ENCODE measurements at regions not wholly inside any gene's neighbourhood (a gene's known extent, or its start where the extent isn't known, plus 50 kb on each side); places are given as distances from the start of the nearest gene placed in this dataset.
"Not testable (repeated sequence)": the region's sequence is repeated elsewhere in the genome, so short reads cannot be mapped to it uniquely, and the experiment has no call there.

DNA sequence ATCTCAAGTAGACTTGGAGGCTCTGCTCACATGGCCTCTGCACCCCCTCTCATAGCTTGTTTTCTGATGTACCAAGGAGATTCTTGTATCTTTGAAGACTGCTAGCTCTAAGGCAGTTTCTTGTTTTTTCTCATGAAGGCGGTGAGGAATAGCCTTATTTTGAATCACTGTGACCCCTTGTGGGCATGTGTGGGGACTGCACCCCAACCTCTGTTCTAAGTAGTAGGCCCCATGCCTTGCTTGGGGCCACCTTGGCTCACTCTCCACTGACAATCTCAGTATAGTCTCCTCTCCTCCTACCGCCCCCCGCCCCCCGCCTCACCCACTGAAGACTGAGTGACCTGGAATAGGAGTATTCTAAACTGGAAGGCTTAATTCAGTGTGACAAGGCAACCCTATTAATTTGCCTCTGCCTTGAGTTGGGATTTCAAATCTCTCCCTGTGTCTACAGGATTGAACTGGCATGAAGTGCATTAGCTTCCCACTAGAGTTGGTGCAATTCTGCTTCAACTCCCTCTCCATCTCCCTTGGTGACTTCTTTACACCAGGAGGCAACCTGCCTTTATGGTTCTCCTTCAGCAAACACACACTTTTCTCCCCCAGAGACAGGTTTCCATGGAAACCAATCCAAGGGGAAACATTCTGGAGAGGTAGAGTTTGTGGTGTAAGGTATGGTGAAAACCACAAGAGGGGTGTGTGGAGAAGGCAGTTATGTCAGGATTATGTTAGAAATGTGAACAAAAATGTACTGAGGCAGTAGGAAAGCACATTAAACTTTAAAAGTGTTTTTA is 75.4 kb upstream of the ECI2 start:
- Histone ChIP-seq H3K27me3 (ENCODE audit: insufficient read depth, poor library complexity, severe bottlenecking) (no peaks in the 10 kb centered on the region), H3K36me3 (ENCODE audit: low read depth) (no peaks in the 10 kb centered on the region), H3K27ac (ENCODE audit: poor library complexity, severe bottlenecking) (no peak overlapping the region), H3K9me3 (ENCODE audit: severe bottlenecking) (peaks cover 2% of the 10 kb centered on the region), H3K4me3 (ENCODE audit: severe bottlenecking) (no peak overlapping the region), H3K4me1 (ENCODE audit: insufficient read depth, poor library complexity, severe bottlenecking) (no peaks in the 10 kb centered on the region)
- DNase-seq (ENCODE audit: low spot score) (no peak), ATAC-seq (ENCODE audit: low read depth) (peak; percentile 74)
- TF ChIP-seq, protein P1, sequence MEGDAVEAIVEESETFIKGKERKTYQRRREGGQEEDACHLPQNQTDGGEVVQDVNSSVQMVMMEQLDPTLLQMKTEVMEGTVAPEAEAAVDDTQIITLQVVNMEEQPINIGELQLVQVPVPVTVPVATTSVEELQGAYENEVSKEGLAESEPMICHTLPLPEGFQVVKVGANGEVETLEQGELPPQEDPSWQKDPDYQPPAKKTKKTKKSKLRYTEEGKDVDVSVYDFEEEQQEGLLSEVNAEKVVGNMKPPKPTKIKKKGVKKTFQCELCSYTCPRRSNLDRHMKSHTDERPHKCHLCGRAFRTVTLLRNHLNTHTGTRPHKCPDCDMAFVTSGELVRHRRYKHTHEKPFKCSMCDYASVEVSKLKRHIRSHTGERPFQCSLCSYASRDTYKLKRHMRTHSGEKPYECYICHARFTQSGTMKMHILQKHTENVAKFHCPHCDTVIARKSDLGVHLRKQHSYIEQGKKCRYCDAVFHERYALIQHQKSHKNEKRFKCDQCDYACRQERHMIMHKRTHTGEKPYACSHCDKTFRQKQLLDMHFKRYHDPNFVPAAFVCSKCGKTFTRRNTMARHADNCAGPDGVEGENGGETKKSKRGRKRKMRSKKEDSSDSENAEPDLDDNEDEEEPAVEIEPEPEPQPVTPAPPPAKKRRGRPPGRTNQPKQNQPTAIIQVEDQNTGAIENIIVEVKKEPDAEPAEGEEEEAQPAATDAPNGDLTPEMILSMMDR (IDR thresholded peaks at IDR 0.05; ENCODE audit: poor library complexity, severe bottlenecking): peak; percentile 80

DNA sequence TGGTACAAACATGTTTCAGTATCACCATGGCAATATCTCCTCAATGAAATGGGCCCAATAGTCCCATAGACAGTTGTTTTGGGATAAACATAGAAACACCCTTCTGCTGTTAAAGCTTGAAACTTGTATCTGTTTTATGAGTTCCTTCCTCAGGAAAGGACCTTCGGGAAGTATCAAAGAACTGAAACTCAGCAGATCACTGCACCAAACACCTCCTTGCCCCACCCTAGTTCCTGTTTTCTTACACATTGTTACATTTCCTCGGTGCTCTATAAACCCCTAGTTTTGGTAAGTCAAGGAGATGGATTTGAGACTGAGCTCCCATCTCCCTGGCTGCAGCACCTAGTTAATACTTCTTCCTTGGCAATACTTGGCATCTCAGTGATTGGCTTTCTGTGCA is 73.8 kb upstream of the ECI2 start:
- TF ChIP-seq, protein P1 (IDR thresholded peaks at IDR 0.05; ENCODE audit: poor library complexity, severe bottlenecking): no peak
- Histone ChIP-seq H3K4me1 (ENCODE audit: insufficient read depth, poor library complexity, severe bottlenecking) (no peaks in the 10 kb centered on the region), H3K27me3 (ENCODE audit: insufficient read depth, poor library complexity, severe bottlenecking) (no peaks in the 10 kb centered on the region), H3K36me3 (ENCODE audit: low read depth) (no peaks in the 10 kb centered on the region), H3K4me3 (ENCODE audit: severe bottlenecking) (no peak overlapping the region), H3K9me3 (ENCODE audit: severe bottlenecking) (no peaks in the 10 kb centered on the region), H3K27ac (ENCODE audit: poor library complexity, severe bottlenecking) (no peak overlapping the region)
- ATAC-seq (ENCODE audit: low read depth) (no peak), DNase-seq (ENCODE audit: low spot score) (no peak)

DNA sequence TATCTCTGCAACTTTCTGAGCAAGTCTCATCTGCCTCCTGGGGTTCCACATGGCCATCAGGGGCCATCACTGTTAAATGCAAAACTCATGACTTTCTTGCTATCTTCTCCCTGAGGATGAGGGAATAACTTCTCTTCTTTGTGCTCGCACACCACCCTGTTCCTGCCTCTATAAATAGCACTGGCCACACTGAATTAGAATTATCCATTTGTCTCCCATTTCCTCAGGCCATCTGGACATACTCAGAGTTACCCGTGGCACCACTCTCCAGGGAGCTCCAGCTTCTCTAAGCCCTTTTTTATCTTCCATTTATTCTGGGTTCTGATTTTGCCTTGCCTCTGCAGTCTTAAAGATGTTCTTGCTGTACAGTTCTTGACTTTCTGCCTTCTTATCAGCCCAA is 72.8 kb upstream of the ECI2 start:
- Histone ChIP-seq H3K36me3 (ENCODE audit: low read depth) (no peaks in the 10 kb centered on the region), H3K4me3 (ENCODE audit: severe bottlenecking) (no peak overlapping the region)
- no peak for ATAC-seq (ENCODE audit: low read depth)

GRCh38 chr6:4203642-4204417 is 68.5 kb upstream of the ECI2 start:
- DNase-seq (ENCODE audit: low spot score); H3K4me3 ChIP-seq (ENCODE audit: severe bottlenecking); ATAC-seq (ENCODE audit: low read depth); H3K27me3 ChIP-seq (ENCODE audit: insufficient read depth, poor library complexity, severe bottlenecking); H3K27ac ChIP-seq (ENCODE audit: poor library complexity, severe bottlenecking); H3K9me3 ChIP-seq (ENCODE audit: severe bottlenecking); H3K36me3 ChIP-seq (ENCODE audit: low read depth); H3K4me1 ChIP-seq (ENCODE audit: insufficient read depth, poor library complexity, severe bottlenecking): not testable (repeated sequence)

More for the DNA sequence above, 72.8 kb upstream of the ECI2 start:
- Histone ChIP-seq H3K27me3 (ENCODE audit: insufficient read depth, poor library complexity, severe bottlenecking) (no peaks in the 10 kb centered on the region), H3K4me1 (ENCODE audit: insufficient read depth, poor library complexity, severe bottlenecking) (no peaks in the 10 kb centered on the region), H3K27ac (ENCODE audit: poor library complexity, severe bottlenecking) (no peak overlapping the region), H3K9me3 (ENCODE audit: severe bottlenecking) (no peaks in the 10 kb centered on the region)
- no peak for DNase-seq (ENCODE audit: low spot score)
- TF ChIP-seq, protein P1 (IDR thresholded peaks at IDR 0.05; ENCODE audit: poor library complexity, severe bottlenecking): no peak

DNA sequence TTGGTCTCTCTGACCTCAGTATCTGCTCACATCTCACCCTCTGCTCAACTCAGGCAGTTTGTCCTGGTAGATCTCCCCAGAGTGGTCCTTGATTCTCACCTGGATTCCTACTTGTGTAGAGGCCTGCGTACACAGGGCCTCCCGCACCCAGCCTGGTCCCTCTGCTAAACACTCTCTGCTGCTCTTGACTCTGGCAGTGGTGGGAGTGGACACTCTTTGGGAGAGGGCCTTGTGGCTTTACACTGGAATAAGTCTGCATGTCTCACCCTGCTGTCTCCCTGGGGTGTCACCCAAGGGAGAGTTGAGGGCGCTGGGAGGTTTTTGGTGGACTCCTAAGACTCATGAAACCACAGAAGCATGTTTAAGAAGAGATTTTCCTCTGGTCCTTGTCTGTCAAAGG is 57.3 kb upstream of the ECI2 start:
- DNase-seq (ENCODE audit: low spot score) (no peak), ATAC-seq (ENCODE audit: low read depth) (no peak)
- Histone ChIP-seq H3K36me3 (ENCODE audit: low read depth) (no peaks in the 10 kb centered on the region), H3K27me3 (ENCODE audit: insufficient read depth, poor library complexity, severe bottlenecking) (no peaks in the 10 kb centered on the region), H3K4me3 (ENCODE audit: severe bottlenecking) (no peak overlapping the region), H3K27ac (ENCODE audit: poor library complexity, severe bottlenecking) (no peak overlapping the region), H3K4me1 (ENCODE audit: insufficient read depth, poor library complexity, severe bottlenecking) (no peaks in the 10 kb centered on the region), H3K9me3 (ENCODE audit: severe bottlenecking) (no peaks in the 10 kb centered on the region)
- TF ChIP-seq, protein P1 (IDR thresholded peaks at IDR 0.05; ENCODE audit: poor library complexity, severe bottlenecking): no peak

All from RWPE2 (cell line).